Mucosa of descending colon (tissue), 3 donors: ENCODE measurements at regions not wholly inside any gene's neighbourhood (a gene's known extent, or its start where the extent isn't known, plus 50 kb on each side); places are given as distances from the start of the nearest gene placed in this dataset.

Source experiments
- ATAC-seq: fragments of 200-7000 bp; cut with Tn5 transposase; one replicate; pipeline ENCODE4 v1.9.1; 2020; ENCODE audit warnings: mild to moderate bottlenecking, moderate library complexity
- DNase-seq, 3 donors: peaks; one replicate each; pipeline ENCODE4 v3.0.0-alpha.2; 2020
- H3K36me3 ChIP-seq: fragments of 200-600 bp; one replicate; pipeline ENCODE4 v1.8.0; 2021; ENCODE audit warnings: low read depth, mild to moderate bottlenecking
- H3K4me1 ChIP-seq: fragments of 200-600 bp; one replicate; pipeline ENCODE4 v1.8.0; 2021; ENCODE audit warnings: low read depth, mild to moderate bottlenecking
- H3K4me3 ChIP-seq: fragments of 200-600 bp; one replicate; pipeline ENCODE4 v1.8.0; 2021; ENCODE audit warnings: mild to moderate bottlenecking
- H3K9me3 ChIP-seq: fragments of 200-600 bp; one replicate; pipeline ENCODE4 v1.8.0; 2021; ENCODE audit warnings: mild to moderate bottlenecking
- CTCF ChIP-seq: fragments of 200-600 bp; IDR thresholded peaks from one replicate; pipeline ENCODE4 v1.8.0; 2022; ENCODE audit warnings: antibody characterized with exemption, mild to moderate bottlenecking
- intact Hi-C, 2 donors: fragments of 100-400 bp; cut with DNase I in 1 of 2; cut with micrococcal nuclease in 1 of 2; formaldehyde crosslinking; loops; one replicate each; pipeline versions ENCODE4 v1.11.0 to v1.11.1; 2022; cut with DNase I, micrococcal nuclease
- donor health status: DM: no; HTN: no; CAD: no; lungs with moderate emphysema.
- donor health status: DM: no; HTN: no; CAD: no.
- donor health status: DM: no; HTN: yes; CAD: no.

- DNase-seq, result no peak
- no peak for TF ChIP-seq CTCF
- no peaks in the 10 kb centered on the region for H3K36me3 ChIP-seq
- intact Hi-C loops, result no loop called here
- no peaks in the 10 kb centered on the region for H3K4me1 ChIP-seq
- no peaks in the 10 kb centered on the region for H3K9me3 ChIP-seq
- H3K4me3 ChIP-seq, result no peak overlapping the region
- peak; percentile 70 for ATAC-seq
Measured at GRCh38 chr7:119335405-119335804, 937.6 kb upstream of the KCND2 start.

- no peaks in the 10 kb centered on the region for H3K9me3 ChIP-seq
- DNase-seq (no peak), ATAC-seq (no peak)
- TF ChIP-seq CTCF, result no peak
- intact Hi-C loops, result no loop called here
- no peaks in the 10 kb centered on the region for H3K4me1 ChIP-seq
- H3K4me3 ChIP-seq, result no peak overlapping the region
- H3K36me3 ChIP-seq, result no peaks in the 10 kb centered on the region
Measured at GRCh38 chr7:119341822-119342221, 931.2 kb upstream of the KCND2 start.

GRCh38 chr7:119343289-119343688 is 929.7 kb upstream of the KCND2 start:
- no peak overlapping the region for H3K4me3 ChIP-seq
- H3K9me3 ChIP-seq, result no peaks in the 10 kb centered on the region
- H3K4me1 ChIP-seq, result no peaks in the 10 kb centered on the region
- H3K36me3 ChIP-seq, result no peaks in the 10 kb centered on the region
- TF ChIP-seq CTCF, result no peak
- ATAC-seq (no peak), DNase-seq (no peak)
- intact Hi-C loops, result no loop called here

GRCh38 chr7:119344466-119344865 is 928.5 kb upstream of the KCND2 start:
- H3K4me1 ChIP-seq, result no peaks in the 10 kb centered on the region
- no peaks in the 10 kb centered on the region for H3K36me3 ChIP-seq
- no peak overlapping the region for H3K4me3 ChIP-seq
- ATAC-seq (no peak), DNase-seq (no peak)
- H3K9me3 ChIP-seq, result no peaks in the 10 kb centered on the region
- TF ChIP-seq CTCF, result no peak
- intact Hi-C loops, result no loop called here

- H3K36me3 ChIP-seq, result no peaks in the 10 kb centered on the region
- no peaks in the 10 kb centered on the region for H3K4me1 ChIP-seq
- H3K4me3 ChIP-seq, result no peak overlapping the region
- no peaks in the 10 kb centered on the region for H3K9me3 ChIP-seq
- DNase-seq (no peak), ATAC-seq (no peak)
- TF ChIP-seq CTCF, result no peak
- intact Hi-C loops, result no loop called here
Measured at GRCh38 chr7:119348491-119348890, 924.5 kb upstream of the KCND2 start.

GRCh38 chr7:119350334-119350733 is 922.6 kb upstream of the KCND2 start:
- no peak for DNase-seq

More at GRCh38 chr7:119350334-119350733, 922.6 kb upstream of the KCND2 start:
- Histone ChIP-seq H3K9me3 (no peaks in the 10 kb centered on the region), H3K36me3 (no peaks in the 10 kb centered on the region), H3K4me3 (no peak overlapping the region), H3K4me1 (no peaks in the 10 kb centered on the region)
- TF ChIP-seq CTCF, result no peak
- ATAC-seq, result no peak
- intact Hi-C loops, result no loop called here
